Loucy (cell line): ENCODE measurements at regions not wholly inside any gene's neighbourhood (a gene's known extent, or its start where the extent isn't known, plus 50 kb on each side); places are given as distances from the start of the nearest gene placed in this dataset.

Source experiments
- EZH2phosphoT487 ChIP-seq: fragments of 200-600 bp; IDR thresholded peaks from 2 replicates; pipeline ENCODE4 v1.6.1; 2018; ENCODE audit warnings: antibody characterized with exemption, mild to moderate bottlenecking, moderate library complexity, borderline replicate concordance
- TF ChIP-seq, protein P1 (sequence below): fragments of 200-600 bp; sonication (generic); conservative IDR thresholded peaks from 2 replicates; pipeline ENCODE4 v1.5.1; 2014; ENCODE audit warnings: mild to moderate bottlenecking, antibody characterized with exemption, low read length

DNA sequence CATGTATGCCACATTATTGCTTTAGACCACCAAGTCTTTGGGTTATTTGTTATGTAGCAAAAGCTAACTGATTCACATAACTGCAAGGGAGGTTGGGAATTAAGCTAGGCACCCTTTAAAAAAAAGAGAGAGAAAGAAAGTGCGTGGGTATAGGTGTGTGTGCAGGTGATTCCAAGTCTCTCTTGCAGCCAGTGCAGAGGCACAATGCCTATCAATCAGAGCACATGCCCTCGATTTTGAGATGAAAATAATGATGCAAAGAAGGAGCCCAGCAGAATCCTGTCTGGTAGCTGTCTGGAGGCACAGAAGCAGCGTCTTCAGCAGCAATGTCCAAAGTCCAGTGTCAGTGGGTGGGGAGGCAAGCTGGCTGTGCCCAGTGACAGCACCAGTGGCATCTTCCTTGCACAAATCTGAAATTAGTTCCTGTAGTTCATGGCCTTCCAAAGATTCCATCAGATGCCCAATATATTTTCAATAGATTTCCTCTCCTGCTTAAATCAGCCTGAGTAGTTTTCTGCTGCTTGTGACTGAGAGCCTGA lies 62.4 kb upstream of the TBPL2 start:
- TF ChIP-seq, protein P1, sequence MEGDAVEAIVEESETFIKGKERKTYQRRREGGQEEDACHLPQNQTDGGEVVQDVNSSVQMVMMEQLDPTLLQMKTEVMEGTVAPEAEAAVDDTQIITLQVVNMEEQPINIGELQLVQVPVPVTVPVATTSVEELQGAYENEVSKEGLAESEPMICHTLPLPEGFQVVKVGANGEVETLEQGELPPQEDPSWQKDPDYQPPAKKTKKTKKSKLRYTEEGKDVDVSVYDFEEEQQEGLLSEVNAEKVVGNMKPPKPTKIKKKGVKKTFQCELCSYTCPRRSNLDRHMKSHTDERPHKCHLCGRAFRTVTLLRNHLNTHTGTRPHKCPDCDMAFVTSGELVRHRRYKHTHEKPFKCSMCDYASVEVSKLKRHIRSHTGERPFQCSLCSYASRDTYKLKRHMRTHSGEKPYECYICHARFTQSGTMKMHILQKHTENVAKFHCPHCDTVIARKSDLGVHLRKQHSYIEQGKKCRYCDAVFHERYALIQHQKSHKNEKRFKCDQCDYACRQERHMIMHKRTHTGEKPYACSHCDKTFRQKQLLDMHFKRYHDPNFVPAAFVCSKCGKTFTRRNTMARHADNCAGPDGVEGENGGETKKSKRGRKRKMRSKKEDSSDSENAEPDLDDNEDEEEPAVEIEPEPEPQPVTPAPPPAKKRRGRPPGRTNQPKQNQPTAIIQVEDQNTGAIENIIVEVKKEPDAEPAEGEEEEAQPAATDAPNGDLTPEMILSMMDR: no peak
- no peak for TF ChIP-seq EZH2phosphoT487
